Dedifferentiated amniotic fluid mesenchymal stem cell (primary cell): ENCODE measurements at regions not wholly inside any gene's neighbourhood (a gene's known extent, or its start where the extent isn't known, plus 50 kb on each side); places are given as distances from the start of the nearest gene placed in this dataset.

ENCODE experiments used
- DNase-seq: peaks from one replicate; pipeline ENCODE4 v3.0.0-alpha.2; 2016; ENCODE audit errors: extremely low spot score

- DNase-seq = peak; percentile 17
Observed at GRCh38 chr15:35657679-35658311, 111.8 kb upstream of the DPH6 start.

GRCh38 chr15:35663956-35664355 lies 118.0 kb upstream of the DPH6 start:
- DNase-seq = no peak

- DNase-seq = no peak
Observed at GRCh38 chr15:35665896-35666536, 120.1 kb upstream of the DPH6 start.

GRCh38 chr15:35667908-35668307 lies 121.9 kb upstream of the DPH6 start:
- no peak for DNase-seq

- DNase-seq = no peak
Observed at GRCh38 chr15:35669021-35669420, 123.1 kb upstream of the DPH6 start.

GRCh38 chr15:35669432-35670045 lies 123.6 kb upstream of the DPH6 start:
- no peak for DNase-seq

GRCh38 chr15:35671197-35671596 lies 125.2 kb upstream of the DPH6 start:
- DNase-seq = no peak

GRCh38 chr15:35671981-35672380 lies 126.0 kb upstream of the DPH6 start:
- no peak for DNase-seq

GRCh38 chr15:35673093-35673684 lies 127.2 kb upstream of the DPH6 start:
- DNase-seq = no peak

GRCh38 chr15:35674873-35675781 lies 129.2 kb upstream of the DPH6 start:
- peak; percentile 41 for DNase-seq

- DNase-seq = no peak
Observed at GRCh38 chr15:35678774-35679173, 132.8 kb upstream of the DPH6 start.

- DNase-seq = no peak
Observed at GRCh38 chr15:35679186-35679585, 133.2 kb upstream of the DPH6 start.

GRCh38 chr15:35680951-35681350 lies 135.0 kb upstream of the DPH6 start:
- DNase-seq = no peak

GRCh38 chr15:35686347-35686746 lies 140.4 kb upstream of the DPH6 start:
- DNase-seq = no peak

GRCh38 chr15:35689266-35689665 lies 143.3 kb upstream of the DPH6 start:
- no peak for DNase-seq

GRCh38 chr15:35690089-35690488 lies 144.1 kb upstream of the DPH6 start:
- DNase-seq = no peak

- DNase-seq = peak; percentile 38
Observed at GRCh38 chr15:35690698-35691116, 144.7 kb upstream of the DPH6 start.

GRCh38 chr15:35691173-35691761 lies 145.3 kb upstream of the DPH6 start:
- DNase-seq = no peak

- no peak for DNase-seq
Observed at GRCh38 chr15:35691891-35692867, 146.2 kb upstream of the DPH6 start.

GRCh38 chr15:35693286-35693685 lies 147.3 kb upstream of the DPH6 start:
- no peak for DNase-seq
